ENCODE measurements at regions not wholly inside any gene's neighbourhood (a gene's known extent, or its start where the extent isn't known, plus 50 kb on each side); places are given as distances from the start of the nearest gene placed in this dataset.

GRCh38 chr3:157921811-157922210 lies 184.4 kb downstream of the SHOX2 start:
- H3K36me3 ChIP-seq (ENCODE audit: control insufficient read depth, insufficient read depth, low read length) = no peaks in the 10 kb centered on the region
- 80% methylated on average over 1 of the region's 3 CpGs for WGBS (ENCODE audit: insufficient coverage, low lambda C conversion rate)
- no peaks in the 10 kb centered on the region for H3K4me1 ChIP-seq (ENCODE audit: control insufficient read depth, insufficient read depth, low read length)
- no peak overlapping the region for H3K4me3 ChIP-seq (ENCODE audit: low read length)
- no peak overlapping the region for H3K27ac ChIP-seq (ENCODE audit: low read length)
- no peaks in the 10 kb centered on the region for H3K9me3 ChIP-seq (ENCODE audit: control insufficient read depth, low read depth, low read length)
- no peaks in the 10 kb centered on the region for H3K27me3 ChIP-seq (ENCODE audit: control insufficient read depth, insufficient read depth, low read length)
- DNase-seq = no peak

GRCh38 chr3:157920822-157921700 lies 185.2 kb downstream of the SHOX2 start:
- Histone ChIP-seq H3K27ac (ENCODE audit: low read length) (no peak overlapping the region), H3K9me3 (ENCODE audit: control insufficient read depth, low read depth, low read length) (no peaks in the 10 kb centered on the region), H3K4me1 (ENCODE audit: control insufficient read depth, insufficient read depth, low read length) (no peaks in the 10 kb centered on the region), H3K4me3 (ENCODE audit: low read length) (no peak overlapping the region), H3K36me3 (ENCODE audit: control insufficient read depth, insufficient read depth, low read length) (no peaks in the 10 kb centered on the region), H3K27me3 (ENCODE audit: control insufficient read depth, insufficient read depth, low read length) (no peaks in the 10 kb centered on the region)
- peak in 1 of 2 donors; percentile 7 for DNase-seq
- WGBS (ENCODE audit: insufficient coverage, low lambda C conversion rate) = 80% methylated on average over 10 of the region's 19 CpGs

GRCh38 chr3:157919319-157919887 lies 186.8 kb downstream of the SHOX2 start:
- no peak overlapping the region for H3K27ac ChIP-seq (ENCODE audit: low read length)
- no peaks in the 10 kb centered on the region for H3K9me3 ChIP-seq (ENCODE audit: control insufficient read depth, low read depth, low read length)
- H3K36me3 ChIP-seq (ENCODE audit: control insufficient read depth, insufficient read depth, low read length) = no peaks in the 10 kb centered on the region
- no peak for DNase-seq
- H3K27me3 ChIP-seq (ENCODE audit: control insufficient read depth, insufficient read depth, low read length) = no peaks in the 10 kb centered on the region
- no peaks in the 10 kb centered on the region for H3K4me1 ChIP-seq (ENCODE audit: control insufficient read depth, insufficient read depth, low read length)
- WGBS (ENCODE audit: insufficient coverage, low lambda C conversion rate) = 100% methylated on average over 1 of the region's 2 CpGs
- no peak overlapping the region for H3K4me3 ChIP-seq (ENCODE audit: low read length)

GRCh38 chr3:157918402-157918801 lies 187.8 kb downstream of the SHOX2 start:
- Histone ChIP-seq H3K27me3 (ENCODE audit: control insufficient read depth, insufficient read depth, low read length) (no peaks in the 10 kb centered on the region), H3K4me1 (ENCODE audit: control insufficient read depth, insufficient read depth, low read length) (no peaks in the 10 kb centered on the region), H3K4me3 (ENCODE audit: low read length) (no peak overlapping the region), H3K27ac (ENCODE audit: low read length) (no peak overlapping the region), H3K36me3 (ENCODE audit: control insufficient read depth, insufficient read depth, low read length) (no peaks in the 10 kb centered on the region), H3K9me3 (ENCODE audit: control insufficient read depth, low read depth, low read length) (no peaks in the 10 kb centered on the region)
- WGBS (ENCODE audit: insufficient coverage, low lambda C conversion rate) = 100% methylated on average over 2 of the region's 3 CpGs
- DNase-seq = no peak

- 50% methylated on average over 1 of the region's 3 CpGs for whole genome bisulfite sequencing (ENCODE audit: insufficient coverage, low lambda C conversion rate)
- Histone ChIP-seq H3K9me3 (ENCODE audit: control insufficient read depth, low read depth, low read length) (no peaks in the 10 kb centered on the region), H3K36me3 (ENCODE audit: control insufficient read depth, insufficient read depth, low read length) (no peaks in the 10 kb centered on the region), H3K27ac (ENCODE audit: low read length) (no peak overlapping the region), H3K4me3 (ENCODE audit: low read length) (no peak overlapping the region), H3K4me1 (ENCODE audit: control insufficient read depth, insufficient read depth, low read length) (no peaks in the 10 kb centered on the region), H3K27me3 (ENCODE audit: control insufficient read depth, insufficient read depth, low read length) (no peaks in the 10 kb centered on the region)
- DNase-seq = no peak
Measured at GRCh38 chr3:157916672-157917071, 189.5 kb downstream of the SHOX2 start.

GRCh38 chr3:157914882-157915281 lies 191.3 kb downstream of the SHOX2 start:
- Histone ChIP-seq H3K9me3 (ENCODE audit: control insufficient read depth, low read depth, low read length) (no peaks in the 10 kb centered on the region), H3K4me3 (ENCODE audit: low read length) (no peak overlapping the region), H3K4me1 (ENCODE audit: control insufficient read depth, insufficient read depth, low read length) (no peaks in the 10 kb centered on the region), H3K27ac (ENCODE audit: low read length) (no peak overlapping the region), H3K36me3 (ENCODE audit: control insufficient read depth, insufficient read depth, low read length) (no peaks in the 10 kb centered on the region), H3K27me3 (ENCODE audit: control insufficient read depth, insufficient read depth, low read length) (no peaks in the 10 kb centered on the region)
- DNase-seq = no peak

- 0% methylated on average over 1 of the region's 1 CpG for WGBS (ENCODE audit: insufficient coverage, low lambda C conversion rate)
- H3K36me3 ChIP-seq (ENCODE audit: control insufficient read depth, insufficient read depth, low read length) = no peaks in the 10 kb centered on the region
- no peaks in the 10 kb centered on the region for H3K9me3 ChIP-seq (ENCODE audit: control insufficient read depth, low read depth, low read length)
- H3K27ac ChIP-seq (ENCODE audit: low read length) = no peak overlapping the region
- no peaks in the 10 kb centered on the region for H3K4me1 ChIP-seq (ENCODE audit: control insufficient read depth, insufficient read depth, low read length)
- no peaks in the 10 kb centered on the region for H3K27me3 ChIP-seq (ENCODE audit: control insufficient read depth, insufficient read depth, low read length)
- peak in 1 of 2 donors; percentile 9 for DNase-seq
- no peak overlapping the region for H3K4me3 ChIP-seq (ENCODE audit: low read length)
Measured at GRCh38 chr3:157913741-157914150, 192.5 kb downstream of the SHOX2 start.

- no peaks in the 10 kb centered on the region for H3K9me3 ChIP-seq (ENCODE audit: control insufficient read depth, low read depth, low read length)
- no peak overlapping the region for H3K4me3 ChIP-seq (ENCODE audit: low read length)
- no peak for DNase-seq
- H3K4me1 ChIP-seq (ENCODE audit: control insufficient read depth, insufficient read depth, low read length) = no peaks in the 10 kb centered on the region
- no peaks in the 10 kb centered on the region for H3K36me3 ChIP-seq (ENCODE audit: control insufficient read depth, insufficient read depth, low read length)
- H3K27me3 ChIP-seq (ENCODE audit: control insufficient read depth, insufficient read depth, low read length) = no peaks in the 10 kb centered on the region
- no peak overlapping the region for H3K27ac ChIP-seq (ENCODE audit: low read length)
- WGBS (ENCODE audit: insufficient coverage, low lambda C conversion rate) = 87% methylated on average over 2 of the region's 5 CpGs
Measured at GRCh38 chr3:157912514-157913451, 193.4 kb downstream of the SHOX2 start.

- Histone ChIP-seq H3K27me3 (ENCODE audit: control insufficient read depth, insufficient read depth, low read length) (no peaks in the 10 kb centered on the region), H3K27ac (ENCODE audit: low read length) (no peak overlapping the region), H3K9me3 (ENCODE audit: control insufficient read depth, low read depth, low read length) (no peaks in the 10 kb centered on the region), H3K4me1 (ENCODE audit: control insufficient read depth, insufficient read depth, low read length) (no peaks in the 10 kb centered on the region), H3K36me3 (ENCODE audit: control insufficient read depth, insufficient read depth, low read length) (no peaks in the 10 kb centered on the region), H3K4me3 (ENCODE audit: low read length) (no peak overlapping the region)
- no peak for DNase-seq
Measured at GRCh38 chr3:157906627-157907026, 199.6 kb downstream of the SHOX2 start.

GRCh38 chr3:157905885-157906284 lies 200.3 kb downstream of the SHOX2 start:
- Histone ChIP-seq H3K27me3 (ENCODE audit: control insufficient read depth, insufficient read depth, low read length) (no peaks in the 10 kb centered on the region), H3K27ac (ENCODE audit: low read length) (no peak overlapping the region), H3K4me3 (ENCODE audit: low read length) (no peak overlapping the region), H3K9me3 (ENCODE audit: control insufficient read depth, low read depth, low read length) (no peaks in the 10 kb centered on the region), H3K36me3 (ENCODE audit: control insufficient read depth, insufficient read depth, low read length) (no peaks in the 10 kb centered on the region), H3K4me1 (ENCODE audit: control insufficient read depth, insufficient read depth, low read length) (no peaks in the 10 kb centered on the region)
- 83% methylated on average over 1 of the region's 1 CpG for WGBS (ENCODE audit: insufficient coverage, low lambda C conversion rate)
- DNase-seq = no peak
